Gastrocnemius medialis (tissue), 4 donors: ENCODE measurements at regions not wholly inside any gene's neighbourhood (a gene's known extent, or its start where the extent isn't known, plus 50 kb on each side); places are given as distances from the start of the nearest gene placed in this dataset.

Source experiments
- ATAC-seq, 2 donors: fragments of 150-250 bp; one replicate each; pipeline ENCODE4 v1.9.1; 2016
- DNase-seq, 2 donors: peaks; one replicate each; pipeline ENCODE4 v3.0.0-alpha.2; 2019
- H3K27ac ChIP-seq, 4 donors: fragments of 200-600 bp; sonication (generic); 1 replicate in 1 of 4; 2 replicates in 3 of 4; pipeline ENCODE4 v1.5.1; 2016 to 2018; ENCODE audit warnings: mild to moderate bottlenecking in 2 of 4, moderate library complexity in 1 of 4
- H3K27me3 ChIP-seq, 3 donors: fragments of 200-600 bp; sonication (generic) in 2 of 3; 1 replicate in 1 of 3; 2 replicates in 2 of 3; pipeline versions ENCODE4 v1.5.1 to v1.6.0; 2016 to 2019; ENCODE audit warnings: mild to moderate bottlenecking in 1 of 3, moderate library complexity in 1 of 3
- H3K36me3 ChIP-seq, 2 donors: fragments of 200-600 bp; sonication (generic) in 1 of 2; one replicate each; pipeline ENCODE4 v1.5.1; 2017 to 2018
- H3K4me1 ChIP-seq, 2 donors: fragments of 200-600 bp; sonication (generic) in 1 of 2; one replicate each; pipeline ENCODE4 v1.5.1; 2016 to 2017; ENCODE audit warnings: mild to moderate bottlenecking in 2 of 2
- H3K4me3 ChIP-seq, 4 donors: fragments of 200-600 bp; sonication (generic) in 3 of 4; 1 replicate in 1 of 4; 2 replicates in 3 of 4; pipeline ENCODE4 v1.5.1; 2016 to 2019; ENCODE audit warnings: mild to moderate bottlenecking in 2 of 4
- H3K9me3 ChIP-seq, 3 donors: fragments of 200-600 bp; sonication (generic) in 2 of 3; 1 replicate in 1 of 3; 2 replicates in 2 of 3; pipeline ENCODE4 v1.5.1; 2016 to 2019
- CTCF ChIP-seq, 5 experiments: fragments of 450-650 bp in 3 of 5; fragments of 200-600 bp in 2 of 5; sonication (generic) in 2 of 5; IDR thresholded peaks in 4 of 5; conservative IDR thresholded peaks in 1 of 5; 1 replicate in 4 of 5; 2 replicates in 1 of 5; pipeline ENCODE4 v1.5.1; 2016 to 2019; ENCODE audit warnings: antibody characterized with exemption in 5 of 5, mild to moderate bottlenecking in 3 of 5, moderate library complexity in 3 of 5
- POLR2A ChIP-seq, 2 donors: fragments of 450-650 bp; IDR thresholded peaks; one replicate each; pipeline ENCODE4 v1.6.1; 2017; ENCODE audit warnings: antibody characterized with exemption in 2 of 2, mild to moderate bottlenecking in 2 of 2, moderate library complexity in 2 of 2
- in situ Hi-C, 4 donors: fragments of 200-750 bp; cut with MboI; loops; one replicate each; pipeline versions ENCODE4 v1.15.0 to v1.8.0; 2017; ENCODE audit warnings: low sequenced_read_pairs in 4 of 4
- intact Hi-C: fragments of 100-400 bp; cut with DNase I; formaldehyde crosslinking; loops from one replicate; pipeline ENCODE4 v1.15.1; 2023; ENCODE audit warnings: low total_unique reads

DNA sequence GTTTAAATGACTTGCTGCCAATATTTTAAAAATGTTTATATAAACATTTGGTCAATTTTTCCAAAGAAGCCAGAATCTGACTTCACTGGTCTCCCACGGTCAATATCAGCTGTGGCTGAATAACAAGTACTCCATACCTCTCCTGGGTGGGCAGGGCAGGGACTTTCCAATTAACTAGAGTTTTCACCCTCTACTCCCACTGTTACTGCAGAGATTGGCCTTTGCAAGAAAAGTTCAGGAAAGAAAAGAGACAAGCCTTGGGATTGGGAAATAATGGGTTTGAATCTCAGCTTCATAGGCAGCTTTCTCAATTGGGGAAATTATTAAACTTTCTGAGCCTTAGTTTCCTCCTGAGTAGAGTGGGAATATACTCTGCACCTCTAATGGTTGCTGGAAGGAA is 236.9 kb downstream of the PRL start:
- no peaks in the 10 kb centered on the region for H3K4me1 ChIP-seq
- no peak for TF ChIP-seq CTCF (IDR thresholded peaks at IDR 0.05 in 4 of 5, conservative IDR thresholded peaks at IDR 0.05 in 1 of 5)
- TF ChIP-seq POLR2A (IDR thresholded peaks at IDR 0.05): no peak
- no peaks in the 10 kb centered on the region for H3K9me3 ChIP-seq
- H3K36me3 ChIP-seq: no peaks in the 10 kb centered on the region
- no peak overlapping the region for H3K27ac ChIP-seq
- DNase-seq (no peak), ATAC-seq (no peak)
- H3K27me3 ChIP-seq: no peaks in the 10 kb centered on the region
- in situ Hi-C loops (no loop called here), intact Hi-C loops (no loop called here)
- no peak overlapping the region for H3K4me3 ChIP-seq

DNA sequence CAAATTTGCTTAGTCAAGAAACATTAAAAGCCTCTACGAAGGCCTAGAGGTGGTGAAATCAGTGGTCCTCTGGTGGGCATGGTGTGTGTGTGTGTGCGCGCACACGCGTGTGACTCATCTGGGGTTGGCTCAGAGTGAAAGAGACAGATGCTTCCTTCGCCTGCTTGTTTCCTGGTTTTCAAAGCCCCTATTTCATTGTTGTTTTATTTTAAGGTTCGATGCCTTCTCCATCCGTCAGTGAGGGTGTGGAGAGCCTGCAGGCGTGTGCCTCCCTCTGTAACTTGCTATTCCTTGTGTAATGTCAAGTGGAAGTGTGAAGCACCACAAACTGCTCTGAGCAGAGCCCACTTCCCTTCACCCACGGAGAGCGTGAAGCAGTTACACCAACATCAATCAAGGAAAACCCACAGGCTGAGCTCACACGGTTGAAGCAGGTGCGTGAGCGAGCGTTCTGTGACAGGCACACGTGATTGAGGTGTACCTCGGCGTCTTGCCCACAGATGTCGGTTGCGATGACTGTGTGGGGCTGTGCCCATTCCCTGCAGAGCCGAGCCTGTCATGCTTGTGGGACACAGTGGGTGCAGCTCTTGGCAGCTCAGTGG is 233.9 kb downstream of the PRL start:
- Histone ChIP-seq H3K4me1 (no peaks in the 10 kb centered on the region), H3K27me3 (no peaks in the 10 kb centered on the region), H3K9me3 (no peaks in the 10 kb centered on the region), H3K27ac (no peak overlapping the region), H3K36me3 (no peaks in the 10 kb centered on the region), H3K4me3 (no peak overlapping the region)
- intact Hi-C loops (no loop called here), in situ Hi-C loops (no loop called here)
- no peak for TF ChIP-seq CTCF (IDR thresholded peaks at IDR 0.05 in 4 of 5, conservative IDR thresholded peaks at IDR 0.05 in 1 of 5)
- no peak for TF ChIP-seq POLR2A (IDR thresholded peaks at IDR 0.05)
- ATAC-seq (no peak), DNase-seq (no peak)

DNA sequence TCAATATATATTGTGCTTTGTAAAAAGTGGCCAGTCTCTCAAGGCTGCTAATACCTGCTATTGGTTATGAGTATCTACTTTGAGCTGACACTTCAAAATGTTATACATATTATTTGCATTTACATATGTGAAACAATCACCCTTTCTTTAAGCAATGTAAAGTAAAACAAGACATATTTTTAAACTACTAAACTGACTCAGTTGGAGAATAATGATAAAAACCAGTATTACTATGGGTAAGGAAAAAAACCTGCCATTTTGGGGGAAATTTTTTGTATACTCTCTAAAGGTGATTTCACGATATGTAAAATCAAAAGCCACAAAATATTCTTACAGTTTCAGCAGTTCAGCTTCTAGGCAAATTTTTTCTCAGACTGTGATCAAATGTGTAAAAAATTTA is 232.3 kb downstream of the PRL start:
- intact Hi-C loops: no loop called here
- Histone ChIP-seq H3K4me1 (no peaks in the 10 kb centered on the region), H3K27ac (no peak overlapping the region), H3K4me3 (no peak overlapping the region), H3K27me3 (no peaks in the 10 kb centered on the region), H3K9me3 (no peaks in the 10 kb centered on the region), H3K36me3 (no peaks in the 10 kb centered on the region)
- DNase-seq (no peak), ATAC-seq (no peak)
- in situ Hi-C loops: no loop called here
- TF ChIP-seq CTCF (IDR thresholded peaks at IDR 0.05 in 4 of 5, conservative IDR thresholded peaks at IDR 0.05 in 1 of 5) (no peak), POLR2A (IDR thresholded peaks at IDR 0.05) (no peak)

GRCh38 chr6:22067122-22067521 is 229.7 kb downstream of the PRL start:
- Histone ChIP-seq H3K9me3 (no peaks in the 10 kb centered on the region), H3K27me3 (no peaks in the 10 kb centered on the region), H3K36me3 (no peaks in the 10 kb centered on the region), H3K27ac (no peak overlapping the region), H3K4me1 (peaks cover 6 to 10% of the 10 kb centered on the region in 2 donors), H3K4me3 (no peak overlapping the region)
- in situ Hi-C loops (no loop called here), intact Hi-C loops (no loop called here)
- no peak for TF ChIP-seq POLR2A (IDR thresholded peaks at IDR 0.05)
- TF ChIP-seq CTCF (IDR thresholded peaks at IDR 0.05 in 4 of 5, conservative IDR thresholded peaks at IDR 0.05 in 1 of 5): no peak
- ATAC-seq (no peak), DNase-seq (no peak)

GRCh38 chr6:22067671-22068070 is 229.2 kb downstream of the PRL start:
- DNase-seq: no peak
- Histone ChIP-seq H3K4me1 (peaks cover 6 to 11% of the 10 kb centered on the region in 2 donors), H3K9me3 (no peaks in the 10 kb centered on the region), H3K27me3 (no peaks in the 10 kb centered on the region), H3K36me3 (no peaks in the 10 kb centered on the region), H3K27ac (no peak overlapping the region), H3K4me3 (no peak overlapping the region)
- in situ Hi-C loops: no loop called here
- intact Hi-C loops: no loop called here
- TF ChIP-seq CTCF (IDR thresholded peaks at IDR 0.05 in 4 of 5, conservative IDR thresholded peaks at IDR 0.05 in 1 of 5): no peak
- TF ChIP-seq POLR2A (IDR thresholded peaks at IDR 0.05): no peak
- ATAC-seq: no peak
